Activated CD8-positive, alpha-beta T cell treated with anti-CD3 and anti-CD28 coated beads, Interleukin-2, amount 10 ng/mL, durations not matched to agents 7 days and 5 days (primary cell): ENCODE measurements at regions not wholly inside any gene's neighbourhood (a gene's known extent, or its start where the extent isn't known, plus 50 kb on each side); places are given as distances from the start of the nearest gene placed in this dataset.
"Not testable (repeated sequence)": the region's sequence is repeated elsewhere in the genome, so short reads cannot be mapped to it uniquely, and the experiment has no call there.

Source experiments
- ATAC-seq: fragments of 150-1000 bp; cut with Tn5 transposase; one replicate; pipeline ENCODE4 v1.10.0; 2021; ENCODE audit warnings: moderate library complexity
- CTCF ChIA-PET: fragments of 350-600 bp; sonication (Branson Sonifier 250); formaldehyde crosslinking; loops from one replicate; lab custom pipeline; 2021; ENCODE audit warnings: antibody characterized with exemption; lab: Charles Lee
- POLR2A ChIA-PET: fragments of 350-600 bp; sonication (Branson Sonifier 250); formaldehyde crosslinking; loops from one replicate; lab custom pipeline; 2021; ENCODE audit warnings: antibody characterized with exemption; lab: Charles Lee
- DNase-seq: peaks from one replicate; pipeline ENCODE4 v3.0.0-alpha.2; 2020
- H3K27ac Mint-ChIP-seq: one replicate; pipeline ENCODE4 v1.8.0; 2021; ENCODE audit warnings: mild to moderate bottlenecking, mixed read lengths
- H3K27me3 Mint-ChIP-seq: one replicate; pipeline ENCODE4 v1.8.0; 2021; ENCODE audit warnings: low read depth, mixed read lengths
- H3K36me3 Mint-ChIP-seq: one replicate; pipeline ENCODE4 v1.8.0; 2021; ENCODE audit warnings: low read depth, mixed read lengths
- H3K4me1 Mint-ChIP-seq: one replicate; pipeline ENCODE4 v1.8.0; 2021; ENCODE audit warnings: low read depth, mixed read lengths
- H3K4me3 Mint-ChIP-seq: one replicate; pipeline ENCODE4 v1.8.0; 2021; ENCODE audit warnings: mild to moderate bottlenecking, mixed read lengths
- H3K9me3 Mint-ChIP-seq: one replicate; pipeline ENCODE4 v1.8.0; 2022; ENCODE audit warnings: mixed read lengths; ENCODE audit not compliant: insufficient read depth

GRCh38 chr22:12384612-12385011 is 3143.4 kb upstream of the OR11H1 start:
- POLR2A ChIA-PET, ATAC-seq, DNase-seq, H3K4me3 Mint-ChIP-seq, H3K27ac Mint-ChIP-seq, CTCF ChIA-PET, H3K36me3 Mint-ChIP-seq, H3K27me3 Mint-ChIP-seq, H3K4me1 Mint-ChIP-seq: not testable (repeated sequence)
- peaks cover 50% of the 10 kb centered on the region for H3K9me3 Mint-ChIP-seq

- DNase-seq, H3K27me3 Mint-ChIP-seq, H3K4me1 Mint-ChIP-seq, H3K27ac Mint-ChIP-seq, H3K4me3 Mint-ChIP-seq, H3K36me3 Mint-ChIP-seq, CTCF ChIA-PET, ATAC-seq, POLR2A ChIA-PET: not testable (repeated sequence)
- H3K9me3 Mint-ChIP-seq: peaks cover 57% of the 10 kb centered on the region
Observed at GRCh38 chr22:12388824-12389800, 3138.9 kb upstream of the OR11H1 start.

GRCh38 chr22:12397270-12397669 is 3130.7 kb upstream of the OR11H1 start:
- H3K9me3 Mint-ChIP-seq: peaks cover 36% of the 10 kb centered on the region
- H3K27me3 Mint-ChIP-seq, DNase-seq, CTCF ChIA-PET, ATAC-seq, POLR2A ChIA-PET, H3K4me3 Mint-ChIP-seq, H3K36me3 Mint-ChIP-seq, H3K27ac Mint-ChIP-seq, H3K4me1 Mint-ChIP-seq: not testable (repeated sequence)

DNA sequence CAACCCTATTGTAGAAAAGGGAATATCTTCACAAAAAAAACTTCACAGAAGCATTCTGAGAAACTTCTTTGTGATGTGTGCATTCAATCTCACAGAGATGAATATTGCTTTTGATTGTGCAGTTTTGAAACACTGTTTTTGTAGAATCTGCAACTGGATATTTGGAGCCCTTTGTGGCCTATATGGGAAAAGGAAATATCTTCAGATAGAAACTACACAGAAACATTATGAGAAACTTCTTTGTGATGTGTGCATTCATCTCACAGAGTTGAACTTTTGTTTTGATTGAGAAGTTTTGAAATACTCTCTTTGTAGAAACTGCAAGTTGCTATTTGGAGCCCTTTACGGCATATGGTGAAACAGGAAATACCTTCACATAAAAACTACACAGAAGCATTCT is 3126.1 kb upstream of the OR11H1 start:
- CTCF ChIA-PET: not testable (repeated sequence)
- peaks cover 46% of the 10 kb centered on the region for H3K9me3 Mint-ChIP-seq

GRCh38 chr22:12402531-12402930 is 3125.5 kb upstream of the OR11H1 start:
- H3K27ac Mint-ChIP-seq, POLR2A ChIA-PET, CTCF ChIA-PET, H3K4me3 Mint-ChIP-seq, DNase-seq, ATAC-seq, H3K36me3 Mint-ChIP-seq, H3K4me1 Mint-ChIP-seq, H3K27me3 Mint-ChIP-seq: not testable (repeated sequence)
- peaks cover 44% of the 10 kb centered on the region for H3K9me3 Mint-ChIP-seq

More for the DNA sequence above, 3126.1 kb upstream of the OR11H1 start:
- POLR2A ChIA-PET, DNase-seq, H3K4me1 Mint-ChIP-seq, H3K4me3 Mint-ChIP-seq, H3K27me3 Mint-ChIP-seq, H3K27ac Mint-ChIP-seq, ATAC-seq, H3K36me3 Mint-ChIP-seq: not testable (repeated sequence)

DNA sequence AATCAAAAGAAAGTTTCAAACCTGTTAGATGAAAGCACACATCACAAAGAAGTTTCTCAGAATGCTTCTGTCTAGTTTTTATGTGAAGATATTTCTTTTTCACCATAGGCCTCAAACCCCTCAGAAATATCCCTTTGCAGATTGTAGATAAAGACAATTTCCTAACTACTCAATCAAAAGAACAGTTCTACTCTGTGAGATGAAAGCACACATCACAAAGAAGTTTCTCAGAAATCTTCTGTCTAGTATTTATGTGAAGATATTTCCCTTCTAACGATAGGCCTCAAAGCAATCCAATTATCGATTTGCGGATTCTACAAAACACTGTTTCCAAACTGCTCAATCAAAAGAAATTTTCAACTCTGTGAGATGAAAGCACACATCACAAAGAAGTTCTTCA is 3092.1 kb upstream of the OR11H1 start:
- H3K27me3 Mint-ChIP-seq, DNase-seq, POLR2A ChIA-PET, ATAC-seq, CTCF ChIA-PET, H3K4me3 Mint-ChIP-seq, H3K4me1 Mint-ChIP-seq, H3K36me3 Mint-ChIP-seq, H3K27ac Mint-ChIP-seq: not testable (repeated sequence)
- H3K9me3 Mint-ChIP-seq: peaks cover 15% of the 10 kb centered on the region
